DND-41 (cell line): ENCODE measurements at regions not wholly inside any gene's neighbourhood (a gene's known extent, or its start where the extent isn't known, plus 50 kb on each side); places are given as distances from the start of the nearest gene placed in this dataset.

Source experiments
- EZH2 ChIP-seq: IDR thresholded peaks from 3 replicates; pipeline ENCODE4 v1.6.1; 2012; ENCODE audit warnings: borderline replicate concordance, low read depth, mild to moderate bottlenecking, moderate library complexity, low read length, inconsistent platforms; ENCODE audit not compliant: severe bottlenecking
- TF ChIP-seq, protein P1 (sequence below): IDR thresholded peaks from 2 replicates; pipeline ENCODE4 v1.5.1; 2012; ENCODE audit warnings: borderline replicate concordance, low read length, moderate library complexity, mild to moderate bottlenecking; ENCODE audit not compliant: poor library complexity, severe bottlenecking; ENCODE audit errors: extremely low read depth

DNA sequence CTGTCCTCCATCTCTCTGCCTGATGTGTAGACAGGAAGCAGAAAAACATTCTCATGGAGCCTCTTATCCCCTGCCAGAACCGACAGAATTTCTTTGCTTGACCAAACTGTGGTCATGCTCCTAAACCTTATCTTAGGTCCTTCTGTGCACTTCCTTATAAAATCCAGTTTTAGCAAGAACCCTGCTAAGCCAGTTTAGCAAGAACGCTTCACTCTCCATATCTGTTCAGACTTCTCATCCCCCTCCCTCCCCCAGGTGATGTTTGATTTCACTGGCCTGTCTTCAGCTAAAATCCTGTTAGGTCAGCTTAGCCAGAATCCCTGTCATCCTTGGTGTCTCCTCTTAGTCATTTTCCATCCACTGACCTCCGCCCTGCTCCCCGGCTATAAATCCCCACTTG is 1130.9 kb upstream of the PRKX start:
- TF ChIP-seq, protein P1, sequence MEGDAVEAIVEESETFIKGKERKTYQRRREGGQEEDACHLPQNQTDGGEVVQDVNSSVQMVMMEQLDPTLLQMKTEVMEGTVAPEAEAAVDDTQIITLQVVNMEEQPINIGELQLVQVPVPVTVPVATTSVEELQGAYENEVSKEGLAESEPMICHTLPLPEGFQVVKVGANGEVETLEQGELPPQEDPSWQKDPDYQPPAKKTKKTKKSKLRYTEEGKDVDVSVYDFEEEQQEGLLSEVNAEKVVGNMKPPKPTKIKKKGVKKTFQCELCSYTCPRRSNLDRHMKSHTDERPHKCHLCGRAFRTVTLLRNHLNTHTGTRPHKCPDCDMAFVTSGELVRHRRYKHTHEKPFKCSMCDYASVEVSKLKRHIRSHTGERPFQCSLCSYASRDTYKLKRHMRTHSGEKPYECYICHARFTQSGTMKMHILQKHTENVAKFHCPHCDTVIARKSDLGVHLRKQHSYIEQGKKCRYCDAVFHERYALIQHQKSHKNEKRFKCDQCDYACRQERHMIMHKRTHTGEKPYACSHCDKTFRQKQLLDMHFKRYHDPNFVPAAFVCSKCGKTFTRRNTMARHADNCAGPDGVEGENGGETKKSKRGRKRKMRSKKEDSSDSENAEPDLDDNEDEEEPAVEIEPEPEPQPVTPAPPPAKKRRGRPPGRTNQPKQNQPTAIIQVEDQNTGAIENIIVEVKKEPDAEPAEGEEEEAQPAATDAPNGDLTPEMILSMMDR = no peak
- no peak for TF ChIP-seq EZH2
